Esophagus muscularis mucosa (tissue), 4 donors: ENCODE measurements at regions not wholly inside any gene's neighbourhood (a gene's known extent, or its start where the extent isn't known, plus 50 kb on each side); places are given as distances from the start of the nearest gene placed in this dataset.

Experiments
- DNase-seq: peaks from one replicate; pipeline ENCODE4 v3.0.0-alpha.2; 2017; ENCODE audit errors: extremely low spot score
- H3K27ac ChIP-seq, 4 donors: fragments of 200-600 bp; sonication (generic); replicated peaks in 1 of 4; 1 replicate in 3 of 4; 2 replicates in 1 of 4; pipeline ENCODE4 v1.5.1; 2016 to 2019; ENCODE audit warnings: mild to moderate bottlenecking in 1 of 4
- H3K27me3 ChIP-seq, 4 donors: fragments of 200-600 bp; sonication (generic); one replicate each; pipeline versions ENCODE4 v1.5.1 to v1.6.0; 2016 to 2019
- H3K36me3 ChIP-seq, 4 donors: fragments of 200-600 bp; sonication (generic); one replicate each; pipeline ENCODE4 v1.5.1; 2016 to 2019
- H3K4me1 ChIP-seq, 4 donors: fragments of 200-600 bp; sonication (generic); one replicate each; pipeline ENCODE4 v1.5.1; 2016 to 2019
- H3K4me3 ChIP-seq, 4 donors: fragments of 200-600 bp; sonication (generic); 1 replicate in 2 of 4; 2 replicates in 2 of 4; pipeline ENCODE4 v1.5.1; 2016 to 2019; ENCODE audit warnings: mild to moderate bottlenecking in 4 of 4, moderate library complexity in 1 of 4
- H3K9me3 ChIP-seq, 4 donors: fragments of 200-600 bp; sonication (generic); 1 replicate in 3 of 4; 2 replicates in 1 of 4; pipeline ENCODE4 v1.5.1; 2016 to 2019
- CTCF ChIP-seq, 3 experiments: fragments of 200-600 bp in 2 of 3; fragments of 450-650 bp in 1 of 3; sonication (generic) in 2 of 3; IDR thresholded peaks; one replicate each; pipeline ENCODE4 v1.5.1; 2017 to 2019; ENCODE audit warnings: antibody characterized with exemption in 3 of 3, mild to moderate bottlenecking in 2 of 3, moderate library complexity in 1 of 3
- EP300 ChIP-seq: sonication (generic); formaldehyde crosslinking; IDR thresholded peaks from one replicate; pipeline ENCODE4 v1.6.1; 2017; ENCODE audit warnings: antibody characterized with exemption
- POLR2A ChIP-seq: fragments of 450-650 bp; IDR thresholded peaks from one replicate; pipeline ENCODE4 v1.6.1; 2017; ENCODE audit warnings: antibody characterized with exemption, moderate library complexity, mild to moderate bottlenecking, low read depth
- POLR2AphosphoS5 ChIP-seq, 2 donors: sonication (generic); formaldehyde crosslinking; IDR thresholded peaks; one replicate each; pipeline ENCODE4 v1.6.1; 2017; ENCODE audit warnings: antibody characterized with exemption in 2 of 2
- WGBS: methylation state at CpG from one replicate; pipeline ENCODE4 v1.1.5; 2018; 5-methylcytosine and 5-hydroxymethylcytosine counted together
- intact Hi-C: fragments of 100-400 bp; cut with DNase I; formaldehyde crosslinking; loops from one replicate; pipeline ENCODE4 v1.15.1; 2023

GRCh38 chr10:3682745-3683144, 102.3 kb downstream of the KLF6 start:
- Histone ChIP-seq H3K9me3 (no peaks in the 10 kb centered on the region), H3K27ac (no peak overlapping the region), H3K27me3 (no peaks in the 10 kb centered on the region), H3K4me3 (no peak overlapping the region), H3K4me1 (no peaks in the 10 kb centered on the region), H3K36me3 (no peaks in the 10 kb centered on the region)
- 95% methylated on average over 6 of the region's 6 CpGs for WGBS
- intact Hi-C loops: no loop called here
- DNase-seq: no peak
- no peak for TF ChIP-seq POLR2AphosphoS5 (IDR thresholded peaks at IDR 0.05)
- TF ChIP-seq CTCF (IDR thresholded peaks at IDR 0.05): no peak

GRCh38 chr10:3681642-3682554, 103.1 kb downstream of the KLF6 start:
- peak; percentile 90 for DNase-seq
- WGBS: 84% methylated on average over 23 of the region's 23 CpGs
- no peaks in the 10 kb centered on the region for H3K27me3 ChIP-seq
- TF ChIP-seq POLR2AphosphoS5 (IDR thresholded peaks at IDR 0.05) (no peak), EP300 (no peak), POLR2A (no peak)
- intact Hi-C loops: no loop called here
- H3K4me1 ChIP-seq: no peaks in the 10 kb centered on the region
- no peaks in the 10 kb centered on the region for H3K36me3 ChIP-seq
- no peak overlapping the region for H3K4me3 ChIP-seq
- H3K27ac ChIP-seq: no peak overlapping the region
- H3K9me3 ChIP-seq: no peaks in the 10 kb centered on the region

- H3K36me3 ChIP-seq: no peaks in the 10 kb centered on the region
- H3K27me3 ChIP-seq: no peaks in the 10 kb centered on the region
- H3K4me1 ChIP-seq: no peaks in the 10 kb centered on the region
- no peak overlapping the region for H3K27ac ChIP-seq
- no peak overlapping the region for H3K4me3 ChIP-seq
- DNase-seq: no peak
- no peaks in the 10 kb centered on the region for H3K9me3 ChIP-seq
- 95% methylated on average over 8 of the region's 8 CpGs for WGBS
- intact Hi-C loops: no loop called here
- TF ChIP-seq POLR2A (no peak), CTCF (IDR thresholded peaks at IDR 0.05) (no peak), POLR2AphosphoS5 (IDR thresholded peaks at IDR 0.05) (no peak), EP300 (no peak)
Measured at GRCh38 chr10:3679950-3680629, 104.9 kb downstream of the KLF6 start.

GRCh38 chr10:3678629-3679227, 106.3 kb downstream of the KLF6 start:
- TF ChIP-seq POLR2A (no peak), CTCF (IDR thresholded peaks at IDR 0.05) (no peak), POLR2AphosphoS5 (IDR thresholded peaks at IDR 0.05) (no peak), EP300 (no peak)
- intact Hi-C loops: no loop called here
- Histone ChIP-seq H3K27ac (no peak overlapping the region), H3K36me3 (no peaks in the 10 kb centered on the region), H3K4me1 (no peaks in the 10 kb centered on the region), H3K4me3 (no peak overlapping the region), H3K9me3 (no peaks in the 10 kb centered on the region), H3K27me3 (no peaks in the 10 kb centered on the region)
- DNase-seq: no peak
- 85% methylated on average over 1 of the region's 1 CpG for WGBS

GRCh38 chr10:3676564-3676963, 108.4 kb downstream of the KLF6 start:
- intact Hi-C loops: no loop called here
- 69% methylated on average over 5 of the region's 5 CpGs for WGBS
- Histone ChIP-seq H3K27me3 (no peaks in the 10 kb centered on the region), H3K4me3 (no peak overlapping the region), H3K36me3 (no peaks in the 10 kb centered on the region), H3K4me1 (no peaks in the 10 kb centered on the region), H3K9me3 (no peaks in the 10 kb centered on the region), H3K27ac (no peak overlapping the region)
- no peak for TF ChIP-seq EP300
- TF ChIP-seq POLR2A: no peak
- no peak for TF ChIP-seq CTCF (IDR thresholded peaks at IDR 0.05)
- no peak for TF ChIP-seq POLR2AphosphoS5 (IDR thresholded peaks at IDR 0.05)
- DNase-seq: no peak
